BJ (cell line): ENCODE measurements at regions not wholly inside any gene's neighbourhood (a gene's known extent, or its start where the extent isn't known, plus 50 kb on each side); places are given as distances from the start of the nearest gene placed in this dataset.

Source experiments
- CTCF ChIA-PET: fragments of 350-600 bp; formaldehyde crosslinking; extraction: SDS; loops from one replicate; lab custom pipeline; 2021; ENCODE audit warnings: antibody characterized with exemption, inconsistent platforms; lab: Yijun Ruan, JAX
- POLR2A ChIA-PET: fragments of 300-600 bp; sonication (Branson Sonifier 250); formaldehyde crosslinking; extraction: SDS; loops from one replicate; lab custom pipeline; 2021; ENCODE audit warnings: antibody characterized with exemption; lab: Charles Lee
- DNase-seq: peaks from one replicate; pipeline ENCODE4 v3.0.0-alpha.2; 2011; ENCODE audit warnings: low read depth
- H3K27me3 ChIP-seq: 2 replicates; pipeline ENCODE4 v1.6.0; 2011; ENCODE audit warnings: low read length; ENCODE audit not compliant: control insufficient read depth, insufficient read depth
- H3K36me3 ChIP-seq: 2 replicates; pipeline ENCODE4 v1.5.1; 2011; ENCODE audit warnings: low read length; ENCODE audit not compliant: control insufficient read depth, insufficient read depth
- H3K4me3 ChIP-seq: 2 replicates; pipeline ENCODE4 v1.5.1; 2011; ENCODE audit warnings: low read depth, mild to moderate bottlenecking, control low read depth, low read length
- TF ChIP-seq, protein P1 (sequence below): IDR thresholded peaks from 2 replicates; pipeline ENCODE4 v1.5.1; 2011; ENCODE audit warnings: low read depth, mild to moderate bottlenecking, control low read depth, inconsistent platforms, low read length, moderate library complexity; ENCODE audit not compliant: insufficient read depth

- no peak for DNase-seq
- peaks cover 2% of the 10 kb centered on the region for H3K27me3 ChIP-seq
- POLR2A ChIA-PET = no interaction called here
- H3K4me3 ChIP-seq = no peak overlapping the region
- CTCF ChIA-PET = interaction anchor here (0.7 to 12.3 kb wide), 22 partner anchors 9 to 475 kb away, joined by 3 to 318 read pairs (median 5); no protein-coding TSS in a partner anchor
- H3K36me3 ChIP-seq = no peaks in the 10 kb centered on the region
- TF ChIP-seq, protein P1, sequence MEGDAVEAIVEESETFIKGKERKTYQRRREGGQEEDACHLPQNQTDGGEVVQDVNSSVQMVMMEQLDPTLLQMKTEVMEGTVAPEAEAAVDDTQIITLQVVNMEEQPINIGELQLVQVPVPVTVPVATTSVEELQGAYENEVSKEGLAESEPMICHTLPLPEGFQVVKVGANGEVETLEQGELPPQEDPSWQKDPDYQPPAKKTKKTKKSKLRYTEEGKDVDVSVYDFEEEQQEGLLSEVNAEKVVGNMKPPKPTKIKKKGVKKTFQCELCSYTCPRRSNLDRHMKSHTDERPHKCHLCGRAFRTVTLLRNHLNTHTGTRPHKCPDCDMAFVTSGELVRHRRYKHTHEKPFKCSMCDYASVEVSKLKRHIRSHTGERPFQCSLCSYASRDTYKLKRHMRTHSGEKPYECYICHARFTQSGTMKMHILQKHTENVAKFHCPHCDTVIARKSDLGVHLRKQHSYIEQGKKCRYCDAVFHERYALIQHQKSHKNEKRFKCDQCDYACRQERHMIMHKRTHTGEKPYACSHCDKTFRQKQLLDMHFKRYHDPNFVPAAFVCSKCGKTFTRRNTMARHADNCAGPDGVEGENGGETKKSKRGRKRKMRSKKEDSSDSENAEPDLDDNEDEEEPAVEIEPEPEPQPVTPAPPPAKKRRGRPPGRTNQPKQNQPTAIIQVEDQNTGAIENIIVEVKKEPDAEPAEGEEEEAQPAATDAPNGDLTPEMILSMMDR = peak; percentile 74
These were observed 194.2 kb upstream of the PKDCC start for GRCh38 chr2:41853427-41854191.

- Histone ChIP-seq H3K36me3 (no peaks in the 10 kb centered on the region), H3K27me3 (peaks cover 2% of the 10 kb centered on the region), H3K4me3 (no peak overlapping the region)
- TF ChIP-seq, protein P1 = no peak
- CTCF ChIA-PET = interaction anchor here (0.7 to 12.3 kb wide), 20 partner anchors 8 to 275 kb away, joined by 3 to 318 read pairs (median 5); no protein-coding TSS in a partner anchor
- DNase-seq = no peak
- POLR2A ChIA-PET = no interaction called here
These were observed 193.6 kb upstream of the PKDCC start for GRCh38 chr2:41854227-41854626.

- no peak overlapping the region for H3K4me3 ChIP-seq
- no peaks in the 10 kb centered on the region for H3K36me3 ChIP-seq
- POLR2A ChIA-PET = no interaction called here
- TF ChIP-seq, protein P1 = no peak
- H3K27me3 ChIP-seq = no peaks in the 10 kb centered on the region
- DNase-seq = no peak
- CTCF ChIA-PET = interaction anchor here (0.6 to 12.3 kb wide), 3 partner anchors 13 to 452 kb away, joined by 3 to 318 read pairs (median 145); no protein-coding TSS in a partner anchor
These were observed 190.9 kb upstream of the PKDCC start for GRCh38 chr2:41856946-41857345.

- Histone ChIP-seq H3K27me3 (no peaks in the 10 kb centered on the region), H3K4me3 (no peak overlapping the region), H3K36me3 (no peaks in the 10 kb centered on the region)
- ChIA-PET POLR2A (no interaction called here), CTCF (interaction anchor here (0.6 to 3.4 kb wide), 8 partner anchors 9 to 338 kb away, joined by 3 to 30 read pairs (median 4); no protein-coding TSS in a partner anchor)
- DNase-seq = no peak
- TF ChIP-seq, protein P1 = no peak
These were observed 188.0 kb upstream of the PKDCC start for GRCh38 chr2:41859615-41860514.
